ENCODE measurements at regions not wholly inside any gene's neighbourhood (a gene's known extent, or its start where the extent isn't known, plus 50 kb on each side); places are given as distances from the start of the nearest gene placed in this dataset.
"Not testable (repeated sequence)": the region's sequence is repeated elsewhere in the genome, so short reads cannot be mapped to it uniquely, and the experiment has no call there.

DNA sequence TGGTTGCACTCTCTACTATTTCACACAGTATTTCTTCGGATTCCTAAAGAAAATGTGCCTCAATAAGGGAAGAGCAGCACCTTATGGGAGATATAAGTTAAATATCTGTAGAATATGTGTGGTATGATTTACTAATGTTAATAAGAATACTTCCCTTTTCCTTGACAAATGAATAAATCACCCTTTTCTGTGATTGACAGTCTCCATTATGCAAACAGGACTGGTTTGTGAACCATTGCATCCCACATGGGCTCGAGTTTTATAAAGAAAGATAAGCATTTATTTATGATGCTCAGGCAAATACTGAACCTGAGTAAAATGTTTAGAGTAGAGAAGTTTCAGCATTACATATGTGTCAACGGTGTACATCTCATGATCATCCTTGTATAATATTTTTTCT is 587.7 kb upstream of the BRINP3 start:
- H2AFZ ChIP-seq (ENCODE audit: low read depth, low read length), result no peak overlapping the region
- DNase-seq (ENCODE audit: low read depth), result no peak
- Mint-ChIP-seq H3K36me3 (ENCODE audit: low read depth, unreplicated experiment) (no peaks in the 10 kb centered on the region), H3K4me3 (ENCODE audit: unreplicated experiment) (no peak overlapping the region), H3K27ac (ENCODE audit: unreplicated experiment) (no peak overlapping the region), H3K4me1 (ENCODE audit: low read depth, unreplicated experiment) (no peaks in the 10 kb centered on the region), H3K27me3 (ENCODE audit: low read depth, unreplicated experiment) (no peaks in the 10 kb centered on the region), H3K9me3 (ENCODE audit: unreplicated experiment) (peaks cover 2% of the 10 kb centered on the region)
- no peaks in the 10 kb centered on the region for H3K79me2 ChIP-seq (ENCODE audit: insufficient read depth, low read length)
- no peak overlapping the region for H3K4me3 ChIP-seq (ENCODE audit: insufficient read depth, low read depth, low read length)
- no peak for FAIRE-seq
- no peaks in the 10 kb centered on the region for H3K27me3 ChIP-seq (ENCODE audit: insufficient read depth, low read length)
- H3K36me3 ChIP-seq (ENCODE audit: insufficient read depth, low read length), result no peaks in the 10 kb centered on the region
- no peaks in the 10 kb centered on the region for H4K20me1 ChIP-seq (ENCODE audit: insufficient read depth, low read length)
- no peak overlapping the region for H3K4me2 ChIP-seq (ENCODE audit: low read length)
- no peak overlapping the region for H3K9ac ChIP-seq (ENCODE audit: low read length)
- H3K27ac ChIP-seq (ENCODE audit: low read depth, low read length), result no peak overlapping the region
- no peaks in the 10 kb centered on the region for H3K9me3 ChIP-seq (ENCODE audit: insufficient read depth, low read depth, low read length)
- H3K4me1 ChIP-seq (ENCODE audit: insufficient read depth, low read length), result no peaks in the 10 kb centered on the region
- TF ChIP-seq, protein P1, sequence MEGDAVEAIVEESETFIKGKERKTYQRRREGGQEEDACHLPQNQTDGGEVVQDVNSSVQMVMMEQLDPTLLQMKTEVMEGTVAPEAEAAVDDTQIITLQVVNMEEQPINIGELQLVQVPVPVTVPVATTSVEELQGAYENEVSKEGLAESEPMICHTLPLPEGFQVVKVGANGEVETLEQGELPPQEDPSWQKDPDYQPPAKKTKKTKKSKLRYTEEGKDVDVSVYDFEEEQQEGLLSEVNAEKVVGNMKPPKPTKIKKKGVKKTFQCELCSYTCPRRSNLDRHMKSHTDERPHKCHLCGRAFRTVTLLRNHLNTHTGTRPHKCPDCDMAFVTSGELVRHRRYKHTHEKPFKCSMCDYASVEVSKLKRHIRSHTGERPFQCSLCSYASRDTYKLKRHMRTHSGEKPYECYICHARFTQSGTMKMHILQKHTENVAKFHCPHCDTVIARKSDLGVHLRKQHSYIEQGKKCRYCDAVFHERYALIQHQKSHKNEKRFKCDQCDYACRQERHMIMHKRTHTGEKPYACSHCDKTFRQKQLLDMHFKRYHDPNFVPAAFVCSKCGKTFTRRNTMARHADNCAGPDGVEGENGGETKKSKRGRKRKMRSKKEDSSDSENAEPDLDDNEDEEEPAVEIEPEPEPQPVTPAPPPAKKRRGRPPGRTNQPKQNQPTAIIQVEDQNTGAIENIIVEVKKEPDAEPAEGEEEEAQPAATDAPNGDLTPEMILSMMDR (IDR thresholded peaks at IDR 0.05; ENCODE audit: insufficient read depth, low read depth, low read length), result no peak
- TF ChIP-seq EZH2 (IDR thresholded peaks at IDR 0.05; ENCODE audit: insufficient read depth, low read length), result no peak

DNA sequence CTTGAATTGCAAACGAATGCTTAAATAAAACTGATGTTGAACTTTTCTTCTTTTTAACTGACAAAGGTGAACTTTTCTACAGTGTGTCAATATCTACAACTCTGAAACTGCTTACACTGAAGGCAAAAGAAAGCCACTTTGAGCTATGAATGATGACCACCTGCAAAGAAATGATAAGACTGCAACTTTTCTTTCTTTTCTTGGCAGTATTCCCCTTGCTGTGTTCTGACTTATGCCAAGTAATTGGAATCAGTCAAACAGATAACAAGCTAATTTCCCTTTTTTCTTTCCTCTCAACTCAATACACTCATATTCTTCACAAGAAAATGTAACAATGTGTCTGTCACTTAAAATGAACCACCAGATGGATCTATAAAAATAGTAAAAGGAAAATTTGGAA is 588.1 kb upstream of the BRINP3 start:
- no peak overlapping the region for H3K4me3 Mint-ChIP-seq (ENCODE audit: unreplicated experiment)
- no peaks in the 10 kb centered on the region for H3K36me3 ChIP-seq (ENCODE audit: insufficient read depth, low read length)
- no peaks in the 10 kb centered on the region for H3K9me3 ChIP-seq (ENCODE audit: insufficient read depth, low read depth, low read length)
- no peaks in the 10 kb centered on the region for H3K27me3 ChIP-seq (ENCODE audit: insufficient read depth, low read length)
- no peak for DNase-seq (ENCODE audit: low read depth)
- no peaks in the 10 kb centered on the region for H4K20me1 ChIP-seq (ENCODE audit: insufficient read depth, low read length)
- no peak overlapping the region for H3K4me2 ChIP-seq (ENCODE audit: low read length)
- no peak for FAIRE-seq
- H3K36me3 Mint-ChIP-seq (ENCODE audit: low read depth, unreplicated experiment), result no peaks in the 10 kb centered on the region
- H3K4me3 ChIP-seq (ENCODE audit: insufficient read depth, low read depth, low read length), result no peak overlapping the region
- no peaks in the 10 kb centered on the region for H3K4me1 Mint-ChIP-seq (ENCODE audit: low read depth, unreplicated experiment)
- H3K4me1 ChIP-seq (ENCODE audit: insufficient read depth, low read length), result no peaks in the 10 kb centered on the region
- TF ChIP-seq EZH2 (IDR thresholded peaks at IDR 0.05; ENCODE audit: insufficient read depth, low read length), result no peak
- TF ChIP-seq, protein P1 (IDR thresholded peaks at IDR 0.05; ENCODE audit: insufficient read depth, low read depth, low read length), result no peak
- H3K9me3 Mint-ChIP-seq (ENCODE audit: unreplicated experiment), result no peaks in the 10 kb centered on the region
- no peaks in the 10 kb centered on the region for H3K79me2 ChIP-seq (ENCODE audit: insufficient read depth, low read length)
- no peak overlapping the region for H3K27ac ChIP-seq (ENCODE audit: low read depth, low read length)
- no peak overlapping the region for H2AFZ ChIP-seq (ENCODE audit: low read depth, low read length)
- no peak overlapping the region for H3K9ac ChIP-seq (ENCODE audit: low read length)
- no peaks in the 10 kb centered on the region for H3K27me3 Mint-ChIP-seq (ENCODE audit: low read depth, unreplicated experiment)
- H3K27ac Mint-ChIP-seq (ENCODE audit: unreplicated experiment), result no peak overlapping the region

DNA sequence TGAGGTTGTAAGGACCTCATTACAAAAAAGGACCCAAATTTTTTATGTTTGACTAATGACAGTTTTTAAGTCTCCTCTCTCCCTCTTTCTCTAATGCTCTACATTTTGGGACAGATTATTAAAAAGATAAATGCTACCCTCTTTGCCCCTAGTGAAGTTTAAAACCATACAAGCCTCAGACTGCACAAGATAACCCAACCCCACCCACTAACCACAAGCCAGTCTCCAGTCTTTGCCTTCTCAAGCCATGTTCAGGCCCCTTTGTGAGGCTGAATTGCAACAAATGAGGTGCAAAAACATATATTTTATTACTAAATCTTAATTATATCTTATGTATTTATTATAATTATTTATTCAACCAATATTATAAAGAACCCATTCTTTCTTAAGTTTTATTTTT is 597.2 kb upstream of the BRINP3 start:
- H3K27ac Mint-ChIP-seq (ENCODE audit: unreplicated experiment), result no peak overlapping the region
- FAIRE-seq, result no peak
- Histone ChIP-seq H3K4me1 (ENCODE audit: insufficient read depth, low read length) (no peaks in the 10 kb centered on the region), H2AFZ (ENCODE audit: low read depth, low read length) (no peak overlapping the region), H3K4me3 (ENCODE audit: insufficient read depth, low read depth, low read length) (no peak overlapping the region), H3K27ac (ENCODE audit: low read depth, low read length) (no peak overlapping the region), H3K9ac (ENCODE audit: low read length) (no peak overlapping the region), H3K27me3 (ENCODE audit: insufficient read depth, low read length) (no peaks in the 10 kb centered on the region), H3K4me2 (ENCODE audit: low read length) (no peak overlapping the region), H4K20me1 (ENCODE audit: insufficient read depth, low read length) (no peaks in the 10 kb centered on the region), H3K36me3 (ENCODE audit: insufficient read depth, low read length) (no peaks in the 10 kb centered on the region), H3K9me3 (ENCODE audit: insufficient read depth, low read depth, low read length) (no peaks in the 10 kb centered on the region), H3K79me2 (ENCODE audit: insufficient read depth, low read length) (no peaks in the 10 kb centered on the region)
- no peak overlapping the region for H3K4me3 Mint-ChIP-seq (ENCODE audit: unreplicated experiment)
- H3K27me3 Mint-ChIP-seq (ENCODE audit: low read depth, unreplicated experiment), result no peaks in the 10 kb centered on the region
- no peaks in the 10 kb centered on the region for H3K4me1 Mint-ChIP-seq (ENCODE audit: low read depth, unreplicated experiment)
- TF ChIP-seq EZH2 (IDR thresholded peaks at IDR 0.05; ENCODE audit: insufficient read depth, low read length), result no peak
- TF ChIP-seq, protein P1 (IDR thresholded peaks at IDR 0.05; ENCODE audit: insufficient read depth, low read depth, low read length), result no peak
- DNase-seq (ENCODE audit: low read depth), result no peak
- H3K36me3 Mint-ChIP-seq (ENCODE audit: low read depth, unreplicated experiment), result no peaks in the 10 kb centered on the region
- H3K9me3 Mint-ChIP-seq (ENCODE audit: unreplicated experiment), result peaks cover 5% of the 10 kb centered on the region

DNA sequence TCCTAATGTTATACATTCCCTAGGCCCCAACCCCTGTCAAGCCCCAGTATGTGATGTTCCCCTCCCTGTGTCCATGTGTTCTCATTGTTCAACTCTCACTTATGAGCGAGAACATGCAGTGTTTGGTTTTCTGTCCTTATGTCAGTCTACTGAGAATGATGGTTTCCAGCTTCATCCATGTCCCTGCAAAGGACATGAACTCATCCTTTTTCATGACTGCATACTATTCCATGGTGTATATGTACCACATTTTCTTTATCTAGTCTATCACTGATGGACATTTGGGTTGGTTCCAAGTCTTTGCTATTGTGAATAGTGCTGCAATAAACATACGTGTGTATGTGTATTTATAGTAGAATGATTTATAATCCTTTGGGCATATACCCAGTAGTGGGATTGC is 605.4 kb upstream of the BRINP3 start:
- not testable (repeated sequence) for H3K9me3 Mint-ChIP-seq (ENCODE audit: unreplicated experiment); DNase-seq (ENCODE audit: low read depth); H3K4me3 ChIP-seq (ENCODE audit: insufficient read depth, low read depth, low read length); H3K4me1 Mint-ChIP-seq (ENCODE audit: low read depth, unreplicated experiment); H3K27ac ChIP-seq (ENCODE audit: low read depth, low read length); H3K79me2 ChIP-seq (ENCODE audit: insufficient read depth, low read length); H3K36me3 Mint-ChIP-seq (ENCODE audit: low read depth, unreplicated experiment); H2AFZ ChIP-seq (ENCODE audit: low read depth, low read length); FAIRE-seq; H4K20me1 ChIP-seq (ENCODE audit: insufficient read depth, low read length); H3K4me3 Mint-ChIP-seq (ENCODE audit: unreplicated experiment); H3K4me2 ChIP-seq (ENCODE audit: low read length); H3K36me3 ChIP-seq (ENCODE audit: insufficient read depth, low read length); H3K9me3 ChIP-seq (ENCODE audit: insufficient read depth, low read depth, low read length); H3K27ac Mint-ChIP-seq (ENCODE audit: unreplicated experiment); H3K4me1 ChIP-seq (ENCODE audit: insufficient read depth, low read length); H3K27me3 ChIP-seq (ENCODE audit: insufficient read depth, low read length); H3K27me3 Mint-ChIP-seq (ENCODE audit: low read depth, unreplicated experiment); H3K9ac ChIP-seq (ENCODE audit: low read length)
